ENCODE measurements at regions not wholly inside any gene's neighbourhood (a gene's known extent, or its start where the extent isn't known, plus 50 kb on each side); places are given as distances from the start of the nearest gene placed in this dataset.

- TF ChIP-seq TARDBP (IDR thresholded peaks at IDR 0.05) = no peak
- TF ChIP-seq ZNF384 (IDR thresholded peaks at IDR 0.05) = no peak
- TF ChIP-seq FOXK2 (IDR thresholded peaks at IDR 0.05) = no peak
- no peak for TF ChIP-seq PKNOX1 (IDR thresholded peaks at IDR 0.05)
- no peak for TF ChIP-seq LEF1 (IDR thresholded peaks at IDR 0.05; ENCODE audit: borderline replicate concordance)
- no peak for TF ChIP-seq FOXM1 (IDR thresholded peaks at IDR 0.05; ENCODE audit: borderline replicate concordance)
- TF ChIP-seq FOXA1 (IDR thresholded peaks at IDR 0.05) = no peak
Observed at GRCh38 chr19:13646758-13647157, 117.6 kb upstream of the MRI1 start.

Measured in HEK293T (cell line).